VCaP (cell line): ENCODE measurements at regions not wholly inside any gene's neighbourhood (a gene's known extent, or its start where the extent isn't known, plus 50 kb on each side); places are given as distances from the start of the nearest gene placed in this dataset.

Experiments used
- H3K27ac ChIP-seq: fragments of 450-650 bp; 2 replicates; pipeline ENCODE4 v1.5.1; 2017
- CTCF ChIP-seq: fragments of 450-650 bp; conservative IDR thresholded peaks from 2 replicates; pipeline ENCODE4 v1.5.1; 2017; ENCODE audit warnings: mild to moderate bottlenecking, moderate library complexity

- TF ChIP-seq CTCF = no peak
- no peak overlapping the region for H3K27ac ChIP-seq
Observed at GRCh38 chr6:50330347-50330746, 280.6 kb upstream of the DEFB112 start.

- TF ChIP-seq CTCF = no peak
- H3K27ac ChIP-seq = no peak overlapping the region
Observed at GRCh38 chr6:50330963-50331362, 281.2 kb upstream of the DEFB112 start.

- TF ChIP-seq CTCF = no peak
- H3K27ac ChIP-seq = no peak overlapping the region
Observed at GRCh38 chr6:50333696-50334095, 284.0 kb upstream of the DEFB112 start.

- TF ChIP-seq CTCF = no peak
- H3K27ac ChIP-seq = no peak overlapping the region
Observed at GRCh38 chr6:50337532-50338122, 287.9 kb upstream of the DEFB112 start.

GRCh38 chr6:50353603-50354002 lies 303.9 kb upstream of the DEFB112 start:
- no peak overlapping the region for H3K27ac ChIP-seq
- TF ChIP-seq CTCF = no peak

- no peak overlapping the region for H3K27ac ChIP-seq
- TF ChIP-seq CTCF = no peak
Observed at GRCh38 chr6:50358113-50358512, 308.4 kb upstream of the DEFB112 start.

GRCh38 chr6:50361641-50362331 lies 312.1 kb upstream of the DEFB112 start:
- H3K27ac ChIP-seq = no peak overlapping the region
- no peak for TF ChIP-seq CTCF
